ENCODE measurements at regions not wholly inside any gene's neighbourhood (a gene's known extent, or its start where the extent isn't known, plus 50 kb on each side); places are given as distances from the start of the nearest gene placed in this dataset.

DNA sequence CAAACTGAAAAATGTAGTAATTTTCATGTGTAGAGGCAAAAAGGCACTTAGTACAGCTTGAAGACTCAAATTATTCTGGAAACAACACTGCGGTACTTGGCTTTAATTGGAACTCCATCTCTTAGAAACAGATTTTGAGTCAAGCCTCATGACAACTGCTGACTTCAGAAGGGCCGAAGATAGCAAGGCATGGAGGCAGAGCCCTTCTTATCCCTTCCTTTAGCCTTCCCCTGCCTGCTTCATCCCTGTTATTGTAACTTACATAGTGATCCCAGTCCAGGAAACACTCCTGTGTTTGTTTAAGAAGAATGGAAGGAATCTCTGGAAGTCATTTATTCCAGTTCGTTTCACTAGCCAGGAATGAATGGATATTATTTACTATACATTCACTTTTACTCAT is 110.9 kb upstream of the FAM98A start:
- TF ChIP-seq CTCF (IDR thresholded peaks at IDR 0.05) (no peak), POLR2A (IDR thresholded peaks at IDR 0.05) (no peak)
